ENCODE measurements at regions not wholly inside any gene's neighbourhood (a gene's known extent, or its start where the extent isn't known, plus 50 kb on each side); places are given as distances from the start of the nearest gene placed in this dataset.

DNA sequence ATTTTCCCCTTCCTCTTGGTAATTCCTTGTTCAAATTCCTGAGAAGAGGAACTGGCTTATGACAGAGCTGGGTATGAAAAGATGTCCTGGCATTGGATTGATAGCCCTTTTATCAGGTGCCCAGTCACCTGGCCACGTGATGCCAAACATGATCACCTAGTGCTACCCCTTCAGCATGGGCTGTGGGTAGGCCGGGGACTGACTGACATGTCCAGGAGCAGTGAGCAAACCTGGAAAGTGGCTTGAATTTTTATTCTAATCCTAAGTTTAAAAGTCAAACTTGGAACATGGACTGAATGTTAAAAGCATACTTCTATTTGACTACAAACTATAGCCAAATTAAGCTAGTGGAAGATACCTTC lies 99.7 kb upstream of the CXCL13 start:
- Histone ChIP-seq H3K4me3 (replicated peaks in 1 of 3; ENCODE audit: insufficient read depth in 1 of 3, low read depth in 2 of 3, low read length in 3 of 3) (no peak overlapping the region), H3K27me3 (ENCODE audit: control insufficient read depth in 1 of 2, insufficient read depth in 2 of 2, low read length in 2 of 2) (peaks cover 0 to 9% of the 10 kb centered on the region in 2 experiments; a peak in 2 of 5 replicates), H3K36me3 (replicated peaks in 1 of 2; ENCODE audit: control insufficient read depth in 1 of 2, insufficient read depth in 2 of 2, low read length in 2 of 2) (no peaks in the 10 kb centered on the region), H3K79me2 (ENCODE audit: insufficient read depth, low read length) (no peaks in the 10 kb centered on the region), H3K9me3 (ENCODE audit: low read length) (no peaks in the 10 kb centered on the region), H3K27ac (ENCODE audit: extremely low read length, insufficient read depth, low read length) (no peak overlapping the region), H3K4me1 (ENCODE audit: insufficient read depth, low read length) (no peaks in the 10 kb centered on the region), H3K9ac (ENCODE audit: insufficient read depth, low read depth, low read length) (no peak overlapping the region), H3K4me2 (ENCODE audit: low read depth, low read length) (no peak overlapping the region), H4K20me1 (ENCODE audit: insufficient read depth, low read length) (no peaks in the 10 kb centered on the region), H2AFZ (ENCODE audit: low read length) (no peak overlapping the region)
- DNase-seq (ENCODE audit: low spot score) (no peak), FAIRE-seq (no peak), ATAC-seq (no peak)
- ChIA-PET CTCF (ENCODE audit: low intra/inter-chr PET ratio, low total read pairs) (no interaction called here), POLR2A (no interaction called here)
- TF ChIP-seq JUN (CRISPR knock-in tag; IDR thresholded peaks at IDR 0.05): no peak
- TF ChIP-seq, protein P1, sequence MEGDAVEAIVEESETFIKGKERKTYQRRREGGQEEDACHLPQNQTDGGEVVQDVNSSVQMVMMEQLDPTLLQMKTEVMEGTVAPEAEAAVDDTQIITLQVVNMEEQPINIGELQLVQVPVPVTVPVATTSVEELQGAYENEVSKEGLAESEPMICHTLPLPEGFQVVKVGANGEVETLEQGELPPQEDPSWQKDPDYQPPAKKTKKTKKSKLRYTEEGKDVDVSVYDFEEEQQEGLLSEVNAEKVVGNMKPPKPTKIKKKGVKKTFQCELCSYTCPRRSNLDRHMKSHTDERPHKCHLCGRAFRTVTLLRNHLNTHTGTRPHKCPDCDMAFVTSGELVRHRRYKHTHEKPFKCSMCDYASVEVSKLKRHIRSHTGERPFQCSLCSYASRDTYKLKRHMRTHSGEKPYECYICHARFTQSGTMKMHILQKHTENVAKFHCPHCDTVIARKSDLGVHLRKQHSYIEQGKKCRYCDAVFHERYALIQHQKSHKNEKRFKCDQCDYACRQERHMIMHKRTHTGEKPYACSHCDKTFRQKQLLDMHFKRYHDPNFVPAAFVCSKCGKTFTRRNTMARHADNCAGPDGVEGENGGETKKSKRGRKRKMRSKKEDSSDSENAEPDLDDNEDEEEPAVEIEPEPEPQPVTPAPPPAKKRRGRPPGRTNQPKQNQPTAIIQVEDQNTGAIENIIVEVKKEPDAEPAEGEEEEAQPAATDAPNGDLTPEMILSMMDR (CRISPR knock-in tag; IDR thresholded peaks at IDR 0.05): no peak
- no peak for TF ChIP-seq ZNF800 (CRISPR knock-in tag; IDR thresholded peaks at IDR 0.05)
- intact Hi-C loops (cut with micrococcal nuclease; ENCODE audit: unreplicated experiment): no loop called here
- 7% methylated on average over 2 of the region's 2 CpGs for WGBS (ENCODE audit: low lambda C conversion rate)
- BruUV-seq (replicated peaks): no TSS peak
- in situ Hi-C loops (cut with HindIII; ENCODE audit: extremely low pct_ligation_motif_present, low pct_unique_long_range_greater_than_20kb): no loop called here

DNA sequence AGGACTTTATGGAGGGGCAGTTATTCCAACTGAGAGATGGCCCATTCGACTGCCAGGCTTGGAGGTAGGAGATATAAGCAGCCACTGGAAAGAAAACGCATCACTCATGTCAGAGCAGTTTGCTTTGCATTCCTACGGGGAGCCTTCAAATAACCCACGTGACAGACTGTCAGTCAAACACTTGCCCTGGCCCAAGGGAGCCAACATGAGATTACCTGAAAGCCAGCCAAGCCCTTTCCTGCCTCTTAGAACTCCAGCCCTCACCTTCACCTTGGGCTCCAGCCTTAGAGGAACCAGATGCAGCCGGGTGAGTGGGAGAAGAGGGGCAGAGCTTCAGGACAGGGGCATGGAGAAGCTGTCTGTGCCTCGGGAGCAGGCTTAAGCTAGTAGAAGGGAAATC lies 95.3 kb upstream of the CXCL13 start:
- intact Hi-C loops (cut with micrococcal nuclease; ENCODE audit: unreplicated experiment) (no loop called here), in situ Hi-C loops (cut with HindIII; ENCODE audit: extremely low pct_ligation_motif_present, low pct_unique_long_range_greater_than_20kb) (no loop called here)
- CTCF ChIA-PET (ENCODE audit: low intra/inter-chr PET ratio, low total read pairs): no interaction called here
- BruUV-seq (replicated peaks): no TSS peak
- Histone ChIP-seq H3K27ac (ENCODE audit: extremely low read length, insufficient read depth, low read length) (no peak overlapping the region), H3K36me3 (replicated peaks in 1 of 2; ENCODE audit: control insufficient read depth in 1 of 2, insufficient read depth in 2 of 2, low read length in 2 of 2) (no peaks in the 10 kb centered on the region), H3K9me3 (ENCODE audit: low read length) (no peaks in the 10 kb centered on the region), H2AFZ (ENCODE audit: low read length) (no peak overlapping the region), H3K27me3 (ENCODE audit: control insufficient read depth in 1 of 2, insufficient read depth in 2 of 2, low read length in 2 of 2) (peaks cover 0 to 9% of the 10 kb centered on the region in 2 experiments; a peak in 2 of 5 replicates), H4K20me1 (ENCODE audit: insufficient read depth, low read length) (no peaks in the 10 kb centered on the region), H3K79me2 (ENCODE audit: insufficient read depth, low read length) (no peaks in the 10 kb centered on the region), H3K4me1 (ENCODE audit: insufficient read depth, low read length) (no peaks in the 10 kb centered on the region), H3K4me3 (replicated peaks in 1 of 3; ENCODE audit: insufficient read depth in 1 of 3, low read depth in 2 of 3, low read length in 3 of 3) (no peak overlapping the region), H3K9ac (ENCODE audit: insufficient read depth, low read depth, low read length) (no peak overlapping the region), H3K4me2 (ENCODE audit: low read depth, low read length) (no peak overlapping the region)
- DNase-seq (ENCODE audit: low spot score) (no peak), FAIRE-seq (no peak), ATAC-seq (no peak)
- POLR2A ChIA-PET: no interaction called here
- 0% methylated on average over 4 of the region's 6 CpGs for WGBS (ENCODE audit: low lambda C conversion rate)
- TF ChIP-seq TOPORS (CRISPR knock-in tag; IDR thresholded peaks at IDR 0.05): no peak
- TF ChIP-seq ZNF280D (CRISPR knock-in tag; IDR thresholded peaks at IDR 0.05): no peak
- TF ChIP-seq MXI1 (IDR thresholded peaks at IDR 0.05; ENCODE audit: borderline replicate concordance, low read depth, low read length): no peak
- no peak for TF ChIP-seq HDAC6 (IDR thresholded peaks at IDR 0.05; ENCODE audit: low read depth, low read length)
- no peak for TF ChIP-seq ZNF557 (CRISPR knock-in tag; IDR thresholded peaks at IDR 0.05)
- TF ChIP-seq DRAP1 (CRISPR knock-in tag; IDR thresholded peaks at IDR 0.05): no peak
- TF ChIP-seq, protein P2, sequence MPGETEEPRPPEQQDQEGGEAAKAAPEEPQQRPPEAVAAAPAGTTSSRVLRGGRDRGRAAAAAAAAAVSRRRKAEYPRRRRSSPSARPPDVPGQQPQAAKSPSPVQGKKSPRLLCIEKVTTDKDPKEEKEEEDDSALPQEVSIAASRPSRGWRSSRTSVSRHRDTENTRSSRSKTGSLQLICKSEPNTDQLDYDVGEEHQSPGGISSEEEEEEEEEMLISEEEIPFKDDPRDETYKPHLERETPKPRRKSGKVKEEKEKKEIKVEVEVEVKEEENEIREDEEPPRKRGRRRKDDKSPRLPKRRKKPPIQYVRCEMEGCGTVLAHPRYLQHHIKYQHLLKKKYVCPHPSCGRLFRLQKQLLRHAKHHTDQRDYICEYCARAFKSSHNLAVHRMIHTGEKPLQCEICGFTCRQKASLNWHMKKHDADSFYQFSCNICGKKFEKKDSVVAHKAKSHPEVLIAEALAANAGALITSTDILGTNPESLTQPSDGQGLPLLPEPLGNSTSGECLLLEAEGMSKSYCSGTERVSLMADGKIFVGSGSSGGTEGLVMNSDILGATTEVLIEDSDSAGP (CRISPR knock-in tag; IDR thresholded peaks at IDR 0.05; ENCODE audit: borderline replicate concordance): no peak

Data from HepG2 (cell line).